ENCODE measurements at regions not wholly inside any gene's neighbourhood (a gene's known extent, or its start where the extent isn't known, plus 50 kb on each side); places are given as distances from the start of the nearest gene placed in this dataset.

GRCh38 chr2:56714400-56714799, 530.6 kb downstream of the CCDC85A start:
- TF ChIP-seq PAX8 (CRISPR knock-in tag; IDR thresholded peaks at IDR 0.05; ENCODE audit: borderline replicate concordance) (no peak), ZBTB40 (IDR thresholded peaks at IDR 0.05) (no peak), ZBTB40 (CRISPR knock-in tag; IDR thresholded peaks at IDR 0.05) (no peak), FOXK2 (IDR thresholded peaks at IDR 0.05) (no peak), MTA1 (CRISPR knock-in tag; IDR thresholded peaks at IDR 0.05; ENCODE audit: borderline replicate concordance) (no peak), RXRA (CRISPR knock-in tag; IDR thresholded peaks at IDR 0.05) (no peak), POLR2AphosphoS5 (IDR thresholded peaks at IDR 0.05; ENCODE audit: low read depth, low read length) (no peak), ATF7-NPFF (CRISPR knock-in tag; IDR thresholded peaks at IDR 0.05; ENCODE audit: low read depth) (no peak), ZNF484 (CRISPR knock-in tag; IDR thresholded peaks at IDR 0.05; ENCODE audit: borderline replicate concordance, low read depth) (no peak), ZNF441 (CRISPR knock-in tag; IDR thresholded peaks at IDR 0.05; ENCODE audit: borderline replicate concordance) (no peak), SIN3A (IDR thresholded peaks at IDR 0.05; ENCODE audit: borderline replicate concordance, low read depth, low read length) (no peak)
